Heart right ventricle (tissue), 16 donors: ENCODE measurements at regions not wholly inside any gene's neighbourhood (a gene's known extent, or its start where the extent isn't known, plus 50 kb on each side); places are given as distances from the start of the nearest gene placed in this dataset.
A peak's percentile ranks its signal among the peaks of the same experiment; 100 is the strongest.

Experiments used
- ATAC-seq, 8 donors: fragments of 200-7000 bp; cut with Tn5 transposase; one replicate each; pipeline ENCODE4 v1.9.1; 2020; ENCODE audit warnings: mild to moderate bottlenecking in 8 of 8, moderate library complexity in 8 of 8, moderate number of reproducible peaks in 1 of 8
- DNase-seq, 2 donors: peaks; one replicate each; pipeline ENCODE4 v3.0.0-alpha.2; 2020
- H3K27ac ChIP-seq, 10 donors: fragments of 200-600 bp; sonication (generic) in 2 of 10; one replicate each; pipeline versions ENCODE4 v1.5.0 to v1.8.0; 2020 to 2022; ENCODE audit warnings: mild to moderate bottlenecking in 3 of 10
- H3K27me3 ChIP-seq, 7 donors: fragments of 200-600 bp; one replicate each; pipeline ENCODE4 v1.8.0; 2021 to 2022; ENCODE audit warnings: mild to moderate bottlenecking in 2 of 7
- H3K36me3 ChIP-seq, 9 donors: fragments of 200-600 bp; sonication (generic) in 1 of 9; one replicate each; pipeline versions ENCODE4 v1.5.0 to v1.8.0; 2020 to 2022; ENCODE audit warnings: mild to moderate bottlenecking in 2 of 9
- H3K4me1 ChIP-seq, 9 donors: fragments of 200-600 bp; sonication (generic) in 1 of 9; one replicate each; pipeline versions ENCODE4 v1.5.0 to v1.8.0; 2020 to 2022; ENCODE audit warnings: mild to moderate bottlenecking in 4 of 9
- H3K4me3 ChIP-seq, 10 donors: fragments of 200-600 bp; sonication (generic) in 2 of 10; one replicate each; pipeline versions ENCODE4 v1.5.0 to v1.8.0; 2020 to 2022; ENCODE audit warnings: mild to moderate bottlenecking in 7 of 10, moderate library complexity in 2 of 10
- H3K9me3 ChIP-seq, 11 donors: fragments of 200-600 bp in 10 of 11; sonication (generic) in 2 of 11; one replicate each; pipeline versions ENCODE4 v1.5.0 to v1.8.0; 2013 to 2022; ENCODE audit warnings: mild to moderate bottlenecking in 2 of 11, control low read depth in 1 of 11, moderate library complexity in 1 of 11
- CTCF ChIP-seq, 9 donors: fragments of 200-600 bp; sonication (generic) in 2 of 9; IDR thresholded peaks; one replicate each; pipeline versions ENCODE4 v1.5.0 to v1.8.0; 2021 to 2022; ENCODE audit warnings: antibody characterized with exemption in 9 of 9, mild to moderate bottlenecking in 5 of 9, moderate library complexity in 1 of 9
- WGBS, 2 donors: extraction: QIAGEN DNeasy Blood & Tissue Kit; methylation state at CpG; one replicate each; pipeline ENCODE4 v1.1.7; 2013; ENCODE audit warnings: inconsistent platforms in 1 of 2; 5-methylcytosine and 5-hydroxymethylcytosine counted together
- intact Hi-C, 10 donors: fragments of 100-400 bp; cut with DNase I; formaldehyde crosslinking; loops; one replicate each; pipeline versions ENCODE4 v1.11.1 to v1.14.2; 2022
- donor health status: Arrhythmogenic right ventricular cardiomyopathy.
- donor health status: ischemic (EF 13 %, LVEDD 7.1; RV severe dilation, severe dysfunction).
- donor health status: healthy with polysubstance abuse.
- donor health status: DM: no; HTN: yes; CAD: no.
- donor health status: DM: no; HTN: no; CAD: no.
- donor health status: ischemic (EF 25% LVEDD 6.9; RV normal size, moderate dysfunction).
- donor health status: ischemic (EF 25% LVEDD 5.7; RV mildly dilated, moderate dysfunction).
- donor health status: healthy.
- donor health status: DM: yes; HTN: yes; CAD: no.
- donor health status: Ischemic cardiomyopathy.
- donor health status: ischemic (EF 35%, LVEDD 5.7; RV mildly dilated, moderate dysfunction).
- donor health status: nonischemic (EF 11% LVEDD 7.7; RV severe dilation, severe dysfunction).
- donor health status: DM: yes; HTN: yes; CAD: no.
- donor health status: PGD.
- donor health status: ischemic (EF 29% LVEDD 5.4; RV normal size, mild dysfunction).
- donor health status: nonischemic (EF 23%, LVEDD 6.1; RV moderate dilation, normal function).

- Histone ChIP-seq H3K36me3 (no peaks in the 10 kb centered on the region), H3K27ac (no peak overlapping the region), H3K4me1 (no peaks in the 10 kb centered on the region), H3K27me3 (peaks cover 0 to 4% (median 0%) of the 10 kb centered on the region in 7 donors), H3K4me3 (no peak overlapping the region), H3K9me3 (no peaks in the 10 kb centered on the region)
- TF ChIP-seq CTCF (IDR thresholded peaks at IDR 0.05) = no peak
- no peak for ATAC-seq
- 53 to 63% methylated on average over 4 of the region's 4 CpGs for WGBS, 2 donors
- no peak for DNase-seq
- intact Hi-C loops = loop anchor here in 1 of 10 donors (10.0 kb wide), 1 partner anchor 160 kb away; no protein-coding TSS in a partner anchor
Measured at GRCh38 chr10:106405141-106405540, 759.4 kb downstream of the SORCS1 start.

- ATAC-seq (peak in 2 of 8 donors; percentile 49 to 64), DNase-seq (no peak)
- Histone ChIP-seq H3K9me3 (no peaks in the 10 kb centered on the region), H3K27ac (no peak overlapping the region), H3K27me3 (peaks cover 0 to 4% (median 0%) of the 10 kb centered on the region in 7 donors), H3K36me3 (no peaks in the 10 kb centered on the region), H3K4me1 (no peaks in the 10 kb centered on the region), H3K4me3 (no peak overlapping the region)
- intact Hi-C loops = loop anchor here in 1 of 10 donors (10.0 kb wide), 1 partner anchor 162 kb away; no protein-coding TSS in a partner anchor
- WGBS, 2 donors = 53 to 60% methylated on average over 2 of the region's 2 CpGs
- TF ChIP-seq CTCF (IDR thresholded peaks at IDR 0.05) = no peak
Measured at GRCh38 chr10:106402458-106402857, 762.0 kb downstream of the SORCS1 start.

DNA sequence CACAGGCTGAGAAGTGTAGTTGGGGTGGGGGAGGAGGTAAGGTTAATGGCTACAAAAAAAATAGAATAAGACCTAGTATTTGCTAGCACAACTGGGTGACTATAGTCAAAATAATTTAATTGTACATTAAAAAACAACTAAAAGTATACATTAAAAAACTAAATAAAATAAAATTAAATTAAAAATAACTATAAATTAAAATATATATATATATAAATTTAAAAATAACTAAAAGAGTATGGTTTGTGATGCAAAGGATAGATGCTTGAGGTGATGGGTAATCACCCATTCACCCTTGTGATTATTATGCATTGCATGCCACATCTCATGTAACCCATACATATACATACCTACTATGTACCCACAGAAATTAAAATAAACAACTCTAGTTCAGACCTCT, 762.5 kb downstream of the SORCS1 start:
- ATAC-seq (no peak), DNase-seq (no peak)
- no peaks in the 10 kb centered on the region for H3K4me1 ChIP-seq
- no peak overlapping the region for H3K4me3 ChIP-seq
- no peaks in the 10 kb centered on the region for H3K36me3 ChIP-seq
- no peak overlapping the region for H3K27ac ChIP-seq
- peaks cover 0 to 4% (median 0%) of the 10 kb centered on the region in 7 donors for H3K27me3 ChIP-seq
- intact Hi-C loops = loop anchor here in 1 of 10 donors (10.0 kb wide), 1 partner anchor 163 kb away; no protein-coding TSS in a partner anchor
- H3K9me3 ChIP-seq = no peaks in the 10 kb centered on the region
- no peak for TF ChIP-seq CTCF (IDR thresholded peaks at IDR 0.05)

GRCh38 chr10:106401161-106401560, 763.3 kb downstream of the SORCS1 start:
- intact Hi-C loops = loop anchor here in 1 of 10 donors (10.0 kb wide), 1 partner anchor 164 kb away; no protein-coding TSS in a partner anchor
- TF ChIP-seq CTCF (IDR thresholded peaks at IDR 0.05) = peak in 4 of 9 donors; percentile 12 to 23 (median 18)
- Histone ChIP-seq H3K4me1 (peaks cover 0 to 4% (median 2%) of the 10 kb centered on the region in 9 donors), H3K27me3 (peaks cover 0 to 4% (median 0%) of the 10 kb centered on the region in 7 donors), H3K36me3 (no peaks in the 10 kb centered on the region), H3K4me3 (no peak overlapping the region), H3K27ac (no peak overlapping the region), H3K9me3 (no peaks in the 10 kb centered on the region)
- no peak for ATAC-seq
- no peak for DNase-seq
